DOHH2 (cell line): ENCODE measurements at regions not wholly inside any gene's neighbourhood (a gene's known extent, or its start where the extent isn't known, plus 50 kb on each side); places are given as distances from the start of the nearest gene placed in this dataset.

Experiments
- H3F3A ChIP-seq: fragments of 200-600 bp; sonication (generic), shearing (Covaris generic); 2 replicates; pipeline ENCODE4 v1.6.0; 2016; ENCODE audit warnings: antibody characterized with exemption, mild to moderate bottlenecking; ENCODE audit not compliant: control insufficient read depth, insufficient read depth
- H3K27ac ChIP-seq: fragments of 200-600 bp; sonication (generic); 2 replicates; pipeline ENCODE4 v1.5.1; 2014; ENCODE audit warnings: low read depth, mild to moderate bottlenecking, low read length, moderate library complexity
- H3K27me3 ChIP-seq: fragments of 200-600 bp; sonication (generic); 2 replicates; pipeline ENCODE4 v1.6.1; 2014; ENCODE audit warnings: mild to moderate bottlenecking, low read length, mixed read lengths; ENCODE audit not compliant: control insufficient read depth
- H3K36me3 ChIP-seq: fragments of 200-600 bp; sonication (generic); 2 replicates; pipeline ENCODE4 v1.6.1; 2014; ENCODE audit warnings: mild to moderate bottlenecking, low read length, moderate library complexity, mixed read lengths; ENCODE audit not compliant: control insufficient read depth
- H3K4me1 ChIP-seq: fragments of 200-600 bp; sonication (generic); 2 replicates; pipeline ENCODE4 v1.6.1; 2014; ENCODE audit warnings: mild to moderate bottlenecking, low read length, mixed read lengths; ENCODE audit not compliant: control insufficient read depth
- H3K4me2 ChIP-seq: fragments of 200-600 bp; sonication (generic); 2 replicates; pipeline ENCODE4 v1.6.0; 2014; ENCODE audit warnings: mild to moderate bottlenecking, low read length, moderate library complexity
- H3K4me3 ChIP-seq: fragments of 200-600 bp; sonication (generic); 2 replicates; pipeline ENCODE4 v1.5.1; 2014; ENCODE audit warnings: mild to moderate bottlenecking, low read length, mixed read lengths
- H3K79me2 ChIP-seq: fragments of 200-600 bp; sonication (generic); 2 replicates; pipeline ENCODE4 v1.6.1; 2014; ENCODE audit warnings: mild to moderate bottlenecking, low read length, mixed read lengths; ENCODE audit not compliant: control insufficient read depth
- H3K9me2 ChIP-seq: fragments of 200-600 bp; sonication (generic); replicated peaks from 2 replicates; pipeline ENCODE4 v1.6.1; 2014; ENCODE audit warnings: mild to moderate bottlenecking, low read length, mixed read lengths; ENCODE audit not compliant: control insufficient read depth
- H3K9me3 ChIP-seq: fragments of 200-600 bp; sonication (generic); 2 replicates; pipeline ENCODE4 v1.6.1; 2014; ENCODE audit warnings: antibody characterized with exemption, low read length, mixed read lengths; ENCODE audit not compliant: control insufficient read depth, insufficient read depth
- H4K20me1 ChIP-seq: fragments of 200-600 bp; sonication (generic); 2 replicates; pipeline ENCODE4 v1.6.0; 2014; ENCODE audit warnings: low read depth, mild to moderate bottlenecking, antibody characterized with exemption, low read length, moderate library complexity; ENCODE audit not compliant: control insufficient read depth, insufficient read depth
- CTCF ChIP-seq: fragments of 200-600 bp; sonication (generic); IDR thresholded peaks from one replicate; pipeline ENCODE4 v1.5.1; 2014; ENCODE audit warnings: antibody characterized with exemption, mild to moderate bottlenecking, low read depth, low read length; ENCODE audit not compliant: poor library complexity, severe bottlenecking
- EZH2phosphoT487 ChIP-seq: fragments of 200-600 bp; sonication (generic); IDR thresholded peaks from 2 replicates; pipeline ENCODE4 v1.6.1; 2017; ENCODE audit warnings: borderline replicate concordance, mild to moderate bottlenecking, antibody characterized with exemption, low read length, moderate library complexity, mixed read lengths

DNA sequence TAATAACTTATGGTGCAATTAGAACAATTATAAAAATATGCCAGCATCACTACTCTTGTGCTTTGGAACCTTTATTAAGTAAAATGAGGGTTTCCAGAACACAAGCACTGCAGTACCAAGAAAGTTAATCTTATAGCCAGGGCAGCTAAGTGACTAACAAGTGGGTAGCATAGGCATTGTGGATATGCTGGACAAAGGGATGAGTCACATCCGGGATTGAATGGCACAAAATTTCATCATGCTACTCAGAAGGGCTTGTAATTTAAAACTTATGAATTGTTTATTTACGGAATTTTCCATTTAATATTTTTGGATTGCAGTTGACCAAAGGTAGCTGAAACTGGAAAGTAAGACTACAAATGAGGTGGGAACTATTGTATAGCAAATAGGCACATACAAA lies 250.6 kb downstream of the C7orf25 start:
- Histone ChIP-seq H3K4me2 (no peak overlapping the region), H3F3A (no peaks in the 10 kb centered on the region), H3K27me3 (no peaks in the 10 kb centered on the region), H3K4me3 (no peak overlapping the region), H3K36me3 (no peaks in the 10 kb centered on the region), H3K27ac (no peak overlapping the region), H4K20me1 (no peaks in the 10 kb centered on the region), H3K4me1 (no peaks in the 10 kb centered on the region), H3K9me3 (peaks cover 2% of the 10 kb centered on the region; the same call in 1 of the 2 replicates), H3K79me2 (no peaks in the 10 kb centered on the region), H3K9me2 (no peaks in the 10 kb centered on the region; the same call in 1 of the 2 replicates)
- no peak for TF ChIP-seq EZH2phosphoT487
- TF ChIP-seq CTCF: no peak

GRCh38 chr7:42650701-42651100 lies 261.2 kb downstream of the C7orf25 start:
- Histone ChIP-seq H3K79me2 (no peaks in the 10 kb centered on the region), H3K4me3 (no peak overlapping the region), H3K9me3 (no peaks in the 10 kb centered on the region), H3K9me2 (no peaks in the 10 kb centered on the region), H3K36me3 (no peaks in the 10 kb centered on the region), H3F3A (no peaks in the 10 kb centered on the region), H3K27me3 (no peaks in the 10 kb centered on the region), H3K4me2 (no peak overlapping the region), H4K20me1 (no peaks in the 10 kb centered on the region), H3K27ac (no peak overlapping the region), H3K4me1 (no peaks in the 10 kb centered on the region)
- no peak for TF ChIP-seq EZH2phosphoT487
- TF ChIP-seq CTCF: no peak

DNA sequence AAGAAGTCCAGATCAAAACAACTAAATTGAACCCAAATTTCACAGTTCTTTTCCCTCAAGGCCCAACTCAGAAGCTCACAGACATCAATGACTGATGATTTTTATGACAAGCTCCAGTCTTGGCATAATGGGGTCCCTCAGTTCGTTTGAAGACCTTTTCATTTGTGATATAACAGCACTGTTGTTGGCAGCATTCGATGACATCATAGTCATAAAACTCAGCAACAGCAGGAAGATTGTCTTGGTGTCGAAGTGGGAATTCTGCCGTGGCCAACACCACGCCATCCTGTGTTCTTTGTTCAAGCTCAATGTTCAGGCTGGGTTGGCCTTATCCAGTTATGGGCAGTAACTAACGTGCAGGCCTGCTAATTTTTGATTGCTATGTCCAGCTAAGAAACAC lies 261.7 kb downstream of the C7orf25 start:
- Histone ChIP-seq H4K20me1 (no peaks in the 10 kb centered on the region), H3K4me1 (no peaks in the 10 kb centered on the region), H3K4me2 (no peak overlapping the region), H3K27me3 (no peaks in the 10 kb centered on the region), H3K4me3 (no peak overlapping the region), H3K9me2 (no peaks in the 10 kb centered on the region), H3F3A (no peaks in the 10 kb centered on the region), H3K9me3 (no peaks in the 10 kb centered on the region), H3K36me3 (no peaks in the 10 kb centered on the region), H3K79me2 (no peaks in the 10 kb centered on the region), H3K27ac (no peak overlapping the region)
- TF ChIP-seq EZH2phosphoT487: no peak
- no peak for TF ChIP-seq CTCF

GRCh38 chr7:42645906-42646305 lies 266.0 kb downstream of the C7orf25 start:
- H3K79me2 ChIP-seq: no peaks in the 10 kb centered on the region
- no peak overlapping the region for H3K4me3 ChIP-seq
- no peaks in the 10 kb centered on the region for H3K4me1 ChIP-seq

More at GRCh38 chr7:42645906-42646305, 266.0 kb downstream of the C7orf25 start:
- no peaks in the 10 kb centered on the region for H3F3A ChIP-seq
- H3K27me3 ChIP-seq: no peaks in the 10 kb centered on the region
- no peaks in the 10 kb centered on the region for H3K9me2 ChIP-seq
- H3K27ac ChIP-seq: no peak overlapping the region
- H3K4me2 ChIP-seq: no peak overlapping the region
- TF ChIP-seq CTCF (no peak), EZH2phosphoT487 (no peak)
- no peaks in the 10 kb centered on the region for H3K36me3 ChIP-seq
- no peaks in the 10 kb centered on the region for H4K20me1 ChIP-seq
- H3K9me3 ChIP-seq: peaks cover 9% of the 10 kb centered on the region; the same call in 1 of the 2 replicates
